H9 (cell line): ENCODE measurements at regions not wholly inside any gene's neighbourhood (a gene's known extent, or its start where the extent isn't known, plus 50 kb on each side); places are given as distances from the start of the nearest gene placed in this dataset.

Source experiments
- DNase-seq: peaks from one replicate; pipeline ENCODE4 v3.0.0-alpha.2; 2017
- H2AFZ ChIP-seq: one replicate; pipeline ENCODE4 v1.6.1; 2013; ENCODE audit warnings: mild to moderate bottlenecking, low read length, control low read depth, moderate library complexity
- H2AK5ac ChIP-seq: 2 replicates; pipeline ENCODE4 v1.6.1; 2013; ENCODE audit warnings: low read length, control low read depth, mixed read lengths; ENCODE audit not compliant: insufficient read length
- H2BK120ac ChIP-seq: one replicate; pipeline ENCODE4 v1.6.1; 2013; ENCODE audit warnings: low read depth, mild to moderate bottlenecking, low read length, control low read depth, inconsistent platforms; ENCODE audit not compliant: poor library complexity, severe bottlenecking
- H2BK12ac ChIP-seq: 2 replicates; pipeline ENCODE4 v1.6.1; 2013; ENCODE audit warnings: low read length, control low read depth, mixed read lengths, low read depth; ENCODE audit not compliant: insufficient read length
- H2BK15ac ChIP-seq: 2 replicates; pipeline ENCODE4 v1.6.1; 2013; ENCODE audit warnings: low read depth, low read length, control low read depth
- H2BK20ac ChIP-seq: one replicate; pipeline ENCODE4 v1.6.1; 2013; ENCODE audit warnings: low read depth, mild to moderate bottlenecking, low read length, control low read depth, inconsistent platforms; ENCODE audit not compliant: poor library complexity, severe bottlenecking
- H2BK5ac ChIP-seq: 2 replicates; pipeline ENCODE4 v1.6.1; 2013; ENCODE audit warnings: low read length, control low read depth, mixed read lengths; ENCODE audit not compliant: insufficient read length
- H3K14ac ChIP-seq: 2 replicates; pipeline ENCODE4 v1.6.1; 2013; ENCODE audit warnings: low read length, control low read depth; ENCODE audit not compliant: insufficient read depth
- H3K18ac ChIP-seq: 2 replicates; pipeline ENCODE4 v1.6.1; 2013; ENCODE audit warnings: low read depth, mild to moderate bottlenecking, mixed read lengths, low read length, control low read depth; ENCODE audit not compliant: insufficient read length
- H3K23ac ChIP-seq: 2 replicates; pipeline ENCODE4 v1.6.1; 2013; ENCODE audit warnings: low read length, control low read depth, mixed read lengths, low read depth; ENCODE audit not compliant: insufficient read length
- H3K23me2 ChIP-seq: 2 replicates; pipeline ENCODE4 v1.6.1; 2013; ENCODE audit warnings: low read depth, mild to moderate bottlenecking, mixed read lengths, low read length, control low read depth; ENCODE audit not compliant: insufficient read length, poor library complexity, severe bottlenecking
- H3K27ac ChIP-seq: 2 replicates; pipeline ENCODE4 v1.5.1; 2013; ENCODE audit warnings: low read length, control low read depth, mixed read lengths, low read depth; ENCODE audit not compliant: insufficient read length
- H3K27me3 ChIP-seq: 2 replicates; pipeline ENCODE4 v1.6.1; 2013; ENCODE audit warnings: low read length, control low read depth, inconsistent platforms; ENCODE audit not compliant: insufficient read depth
- H3K4ac ChIP-seq: 2 replicates; pipeline ENCODE4 v1.6.1; 2013; ENCODE audit warnings: low read depth, mild to moderate bottlenecking, control low read depth, inconsistent platforms, low read length, moderate library complexity
- H3K4me1 ChIP-seq: 2 replicates; pipeline ENCODE4 v1.6.1; 2013; ENCODE audit warnings: low read length, control low read depth, inconsistent platforms; ENCODE audit not compliant: insufficient read depth
- H3K4me2 ChIP-seq: 2 replicates; pipeline ENCODE4 v1.6.1; 2013; ENCODE audit warnings: low read length, control low read depth, mixed read lengths; ENCODE audit not compliant: insufficient read length, insufficient read depth
- H3K56ac ChIP-seq: 2 replicates; pipeline ENCODE4 v1.6.1; 2013; ENCODE audit warnings: low read depth, mild to moderate bottlenecking, mixed read lengths, low read length, control low read depth; ENCODE audit not compliant: insufficient read length
- H3K79me1 ChIP-seq: 2 replicates; pipeline ENCODE4 v1.6.1; 2013; ENCODE audit warnings: low read depth, mild to moderate bottlenecking, moderate library complexity, low read length, control low read depth, inconsistent platforms; ENCODE audit not compliant: insufficient read depth, poor library complexity, severe bottlenecking
- H3K79me2 ChIP-seq: 2 replicates; pipeline ENCODE4 v1.6.1; 2013; ENCODE audit warnings: low read length, control low read depth, inconsistent platforms; ENCODE audit not compliant: insufficient read depth
- H3K9ac ChIP-seq: 2 replicates; pipeline ENCODE4 v1.6.1; 2013; ENCODE audit warnings: low read length, control low read depth, mixed read lengths; ENCODE audit not compliant: insufficient read length; ENCODE audit errors: extremely low read depth
- H3K9me3 ChIP-seq: one replicate; pipeline ENCODE4 v1.6.1; 2013; ENCODE audit warnings: low read depth, low read length, inconsistent platforms; ENCODE audit not compliant: control insufficient read depth
- H3T11ph ChIP-seq: one replicate; pipeline ENCODE4 v1.6.1; 2013; ENCODE audit warnings: mild to moderate bottlenecking, low read length, control low read depth, inconsistent platforms
- H4K20me1 ChIP-seq: one replicate; pipeline ENCODE4 v1.6.1; 2013; ENCODE audit not compliant: control insufficient read depth, insufficient read length, insufficient read depth
- H4K5ac ChIP-seq: 2 replicates; pipeline ENCODE4 v1.6.1; 2013; ENCODE audit warnings: low read depth, mild to moderate bottlenecking, mixed read lengths, low read length, control low read depth; ENCODE audit not compliant: insufficient read length
- H4K8ac ChIP-seq: replicated peaks from 2 replicates; pipeline ENCODE4 v1.6.1; 2013; ENCODE audit warnings: low read length, control low read depth, mixed read lengths, low read depth; ENCODE audit not compliant: insufficient read length
- H4K91ac ChIP-seq: 2 replicates; pipeline ENCODE4 v1.6.1; 2013; ENCODE audit warnings: low read depth, mild to moderate bottlenecking, moderate library complexity, mixed read lengths, low read length, control low read depth; ENCODE audit not compliant: insufficient read length
- H3K27ac Mint-ChIP-seq, 3 experiments: 2 replicates in 2 of 3; 3 replicates in 1 of 3; pipeline ENCODE4 v1.8.0; 2020 to 2021; ENCODE audit warnings: mixed read lengths in 3 of 3, mild to moderate bottlenecking in 1 of 3, moderate library complexity in 1 of 3
- H3K27me3 Mint-ChIP-seq: 2 replicates; pipeline ENCODE4 v1.8.0; 2021; ENCODE audit warnings: low read depth, mild to moderate bottlenecking, moderate library complexity, mixed read lengths
- H3K36me3 Mint-ChIP-seq, 3 experiments: 2 replicates in 2 of 3; 3 replicates in 1 of 3; pipeline ENCODE4 v1.8.0; 2020 to 2021; ENCODE audit warnings: low read depth in 3 of 3, mixed read lengths in 3 of 3; ENCODE audit not compliant: insufficient read depth in 1 of 3
- H3K4me1 Mint-ChIP-seq, 2 experiments: 2 replicates each; pipeline ENCODE4 v1.8.0; 2020; ENCODE audit warnings: mixed read lengths in 2 of 2
- H3K4me3 Mint-ChIP-seq, 2 experiments: 2 replicates in 1 of 2; 3 replicates in 1 of 2; pipeline ENCODE4 v1.8.0; 2020 to 2021; ENCODE audit warnings: mild to moderate bottlenecking in 2 of 2, mixed read lengths in 2 of 2, moderate library complexity in 1 of 2
- H3K9me3 Mint-ChIP-seq, 2 experiments: 2 replicates in 1 of 2; 3 replicates in 1 of 2; pipeline ENCODE4 v1.8.0; 2020; ENCODE audit warnings: mild to moderate bottlenecking in 2 of 2, mixed read lengths in 2 of 2, moderate library complexity in 1 of 2
- WGBS: extraction: QIAGEN DNeasy Blood & Tissue Kit; methylation state at CpG from one replicate; pipeline ENCODE4 v1.1.7; 2013; ENCODE audit warnings: missing lambda C conversion rate, low lambda C conversion rate, mixed read lengths; ENCODE audit not compliant: insufficient read length; ENCODE audit errors: extremely low coverage; 5-methylcytosine and 5-hydroxymethylcytosine counted together
- TF ChIP-seq, protein P1 (sequence below): fragments of 200-600 bp; sonication (generic); conservative IDR thresholded peaks from 3 replicates; pipeline ENCODE4 v1.8.0; 2021; ENCODE audit warnings: antibody characterized with exemption, mild to moderate bottlenecking

GRCh38 chr4:149057594-149057993, 615.4 kb upstream of the NR3C2 start:
- no peaks in the 10 kb centered on the region for H3K79me2 ChIP-seq
- H2BK120ac ChIP-seq, result no peak overlapping the region
- H2BK15ac ChIP-seq, result no peak overlapping the region
- H3K9me3 ChIP-seq, result no peaks in the 10 kb centered on the region
- no peak overlapping the region for H3K23ac ChIP-seq
- no peak overlapping the region for H3K56ac ChIP-seq
- no peaks in the 10 kb centered on the region for H3K27me3 ChIP-seq
- TF ChIP-seq, protein P1, sequence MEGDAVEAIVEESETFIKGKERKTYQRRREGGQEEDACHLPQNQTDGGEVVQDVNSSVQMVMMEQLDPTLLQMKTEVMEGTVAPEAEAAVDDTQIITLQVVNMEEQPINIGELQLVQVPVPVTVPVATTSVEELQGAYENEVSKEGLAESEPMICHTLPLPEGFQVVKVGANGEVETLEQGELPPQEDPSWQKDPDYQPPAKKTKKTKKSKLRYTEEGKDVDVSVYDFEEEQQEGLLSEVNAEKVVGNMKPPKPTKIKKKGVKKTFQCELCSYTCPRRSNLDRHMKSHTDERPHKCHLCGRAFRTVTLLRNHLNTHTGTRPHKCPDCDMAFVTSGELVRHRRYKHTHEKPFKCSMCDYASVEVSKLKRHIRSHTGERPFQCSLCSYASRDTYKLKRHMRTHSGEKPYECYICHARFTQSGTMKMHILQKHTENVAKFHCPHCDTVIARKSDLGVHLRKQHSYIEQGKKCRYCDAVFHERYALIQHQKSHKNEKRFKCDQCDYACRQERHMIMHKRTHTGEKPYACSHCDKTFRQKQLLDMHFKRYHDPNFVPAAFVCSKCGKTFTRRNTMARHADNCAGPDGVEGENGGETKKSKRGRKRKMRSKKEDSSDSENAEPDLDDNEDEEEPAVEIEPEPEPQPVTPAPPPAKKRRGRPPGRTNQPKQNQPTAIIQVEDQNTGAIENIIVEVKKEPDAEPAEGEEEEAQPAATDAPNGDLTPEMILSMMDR, result no peak
- H3K18ac ChIP-seq, result no peak overlapping the region
- H2AFZ ChIP-seq, result no peak overlapping the region
- no peak overlapping the region for H2BK5ac ChIP-seq
- H3K79me1 ChIP-seq, result no peaks in the 10 kb centered on the region
- no peak overlapping the region for H4K91ac ChIP-seq
- H3K27ac ChIP-seq, result no peak overlapping the region
- Mint-ChIP-seq H3K36me3 (no peaks in the 10 kb centered on the region), H3K27me3 (no peaks in the 10 kb centered on the region), H3K4me1 (peaks cover 2% of the 10 kb centered on the region in 2 experiments; a peak in 2 of 4 replicates), H3K27ac (no peak overlapping the region; a peak in 1 of 7 replicates), H3K9me3 (no peaks in the 10 kb centered on the region), H3K4me3 (no peak overlapping the region)
- no peak overlapping the region for H4K8ac ChIP-seq
- H2AK5ac ChIP-seq, result no peak overlapping the region
- H3K4ac ChIP-seq, result no peak overlapping the region
- no peak overlapping the region for H3K9ac ChIP-seq
- H2BK20ac ChIP-seq, result no peak overlapping the region
- no CpG with 5 or more reads among the region's 3 CpGs for WGBS
- H3K14ac ChIP-seq, result no peak overlapping the region
- no peaks in the 10 kb centered on the region for H4K20me1 ChIP-seq
- H3K23me2 ChIP-seq, result no peaks in the 10 kb centered on the region
- H3K4me2 ChIP-seq, result no peak overlapping the region
- no peak overlapping the region for H4K5ac ChIP-seq
- no peak overlapping the region for H2BK12ac ChIP-seq
- DNase-seq, result no peak
- H3K4me1 ChIP-seq, result no peaks in the 10 kb centered on the region
- no peak overlapping the region for H3T11ph ChIP-seq
